H1 (cell line): ENCODE measurements at regions not wholly inside any gene's neighbourhood (a gene's known extent, or its start where the extent isn't known, plus 50 kb on each side); places are given as distances from the start of the nearest gene placed in this dataset.

Source experiments
- CTCF ChIA-PET: fragments of 300-600 bp; sonication (Branson Sonifier 250); formaldehyde crosslinking; loops from one replicate; lab custom pipeline; 2021; ENCODE audit not compliant: partially characterized antibody; lab: Charles Lee
- POLR2A ChIA-PET: fragments of 300-600 bp; sonication (Branson Sonifier 250); formaldehyde crosslinking; loops from one replicate; lab custom pipeline; 2021; ENCODE audit warnings: inconsistent platforms; ENCODE audit not compliant: partially characterized antibody; lab: Charles Lee
- DNase-seq, 2 experiments: peaks; one replicate each; pipeline versions ENCODE4 v3.0.0 to v3.0.0-alpha.2; 2010 to 2022; ENCODE audit warnings: low spot score in 2 of 2, low read depth in 1 of 2, mixed read lengths in 1 of 2
- FAIRE-seq: peaks from 2 replicates; lab custom pipeline; 2011; peaks lifted over from hg19 to GRCh38; lab: Jason Lieb, UNC
- H2AFZ ChIP-seq: 2 replicates; pipeline ENCODE4 v1.8.1; 2012; ENCODE audit warnings: low read length, inconsistent platforms
- H2AK5ac ChIP-seq: 2 replicates; pipeline ENCODE4 v1.6.1; 2013; ENCODE audit warnings: low read depth, low read length
- H2BK120ac ChIP-seq: replicated peaks from 2 replicates; pipeline ENCODE3; 2013; ENCODE audit warnings: low read depth, low read length, inconsistent platforms
- H2BK12ac ChIP-seq: 2 replicates; pipeline ENCODE4 v1.6.1; 2013; ENCODE audit warnings: low read depth, low read length
- H2BK15ac ChIP-seq: 2 replicates; pipeline ENCODE4 v1.6.1; 2013; ENCODE audit warnings: low read length
- H2BK20ac ChIP-seq: 2 replicates; pipeline ENCODE4 v1.6.1; 2013; ENCODE audit warnings: low read length
- H2BK5ac ChIP-seq: 2 replicates; pipeline ENCODE4 v1.6.1; 2013; ENCODE audit warnings: low read depth, low read length
- H3K14ac ChIP-seq: 2 replicates; pipeline ENCODE4 v1.6.1; 2013; ENCODE audit warnings: inconsistent platforms; ENCODE audit not compliant: insufficient read length
- H3K18ac ChIP-seq: 2 replicates; pipeline ENCODE4 v1.6.1; 2013; ENCODE audit warnings: low read length; ENCODE audit errors: extremely low read depth
- H3K23ac ChIP-seq: 2 replicates; pipeline ENCODE4 v1.6.1; 2013; ENCODE audit warnings: inconsistent platforms; ENCODE audit not compliant: insufficient read length
- H3K23me2 ChIP-seq: 2 replicates; pipeline ENCODE4 v1.6.1; 2013; ENCODE audit warnings: low read depth, low read length
- H3K27ac ChIP-seq: 2 replicates; pipeline ENCODE4 v1.6.1; 2011; ENCODE audit warnings: low read depth, low read length, inconsistent platforms
- H3K27me3 ChIP-seq, 4 experiments: replicated peaks in 1 of 4; 1 replicate in 1 of 4; 2 replicates in 3 of 4; pipeline versions ENCODE4 v1.6.1 to v1.8.1; 2011 to 2013; ENCODE audit warnings: low read length in 3 of 4, mild to moderate bottlenecking in 3 of 4, inconsistent platforms in 2 of 4, mixed read lengths in 2 of 4, moderate library complexity in 1 of 4; ENCODE audit not compliant: control insufficient read depth in 3 of 4, insufficient read depth in 3 of 4; ENCODE audit errors: extremely low read depth in 1 of 4
- H3K36me3 ChIP-seq, 4 experiments: 2 replicates each; pipeline versions ENCODE4 v1.6.1 to v1.8.1; 2011 to 2013; ENCODE audit warnings: mild to moderate bottlenecking in 4 of 4, low read length in 3 of 4, moderate library complexity in 2 of 4, control low read depth in 1 of 4, inconsistent platforms in 1 of 4; ENCODE audit not compliant: insufficient read depth in 4 of 4, control insufficient read depth in 2 of 4
- H3K4ac ChIP-seq: replicated peaks from 2 replicates; pipeline ENCODE3; 2013; ENCODE audit warnings: low read length, low read depth, mixed read lengths, inconsistent platforms; ENCODE audit not compliant: insufficient read length
- H3K4me1 ChIP-seq, 4 experiments: replicated peaks in 1 of 4; 1 replicate in 1 of 4; 2 replicates in 3 of 4; pipeline versions ENCODE4 v1.6.1 to v1.8.1; 2011 to 2013; ENCODE audit warnings: low read length in 3 of 4, inconsistent platforms in 2 of 4, mixed read lengths in 1 of 4; ENCODE audit not compliant: insufficient read depth in 4 of 4, control insufficient read depth in 3 of 4
- H3K4me2 ChIP-seq, 2 experiments: 2 replicates each; pipeline versions ENCODE4 v1.6.1 to v1.8.1; 2011 to 2013; ENCODE audit warnings: low read depth in 2 of 2, low read length in 2 of 2, control low read depth in 1 of 2, inconsistent platforms in 1 of 2, mild to moderate bottlenecking in 1 of 2; ENCODE audit not compliant: insufficient read depth in 1 of 2
- H3K4me3 ChIP-seq, 4 experiments: fragments of 200-600, 300-600 bp in 1 of 4; sonication (generic), shearing (Covaris generic), sonication (Bioruptor Twin) in 1 of 4; 2 replicates each; pipeline versions ENCODE4 v1.5.1 to v1.8.1; 2011 to 2016; ENCODE audit warnings: low read length in 4 of 4, low read depth in 3 of 4, control low read depth in 2 of 4, inconsistent platforms in 2 of 4, mild to moderate bottlenecking in 2 of 4, mixed read lengths in 1 of 4, moderate library complexity in 1 of 4; ENCODE audit not compliant: insufficient read depth in 2 of 4; ENCODE audit errors: extremely low read depth in 1 of 4
- H3K56ac ChIP-seq: replicated peaks from 2 replicates; pipeline ENCODE3; 2013; ENCODE audit warnings: low read depth, mild to moderate bottlenecking, mixed read lengths, low read length, inconsistent platforms; ENCODE audit not compliant: insufficient read length
- H3K79me1 ChIP-seq: 2 replicates; pipeline ENCODE4 v1.6.1; 2013; ENCODE audit warnings: low read depth, low read length, control low read depth
- H3K79me2 ChIP-seq, 2 experiments: 2 replicates each; pipeline versions ENCODE4 v1.6.1 to v1.8.1; 2012 to 2013; ENCODE audit warnings: low read length in 2 of 2, mild to moderate bottlenecking in 2 of 2, inconsistent platforms in 1 of 2; ENCODE audit not compliant: insufficient read depth in 2 of 2, control insufficient read depth in 1 of 2
- H3K9ac ChIP-seq, 4 experiments: replicated peaks in 1 of 4; 1 replicate in 1 of 4; 2 replicates in 3 of 4; pipeline versions ENCODE4 v1.6.1 to v1.8.1; 2011 to 2013; ENCODE audit warnings: low read depth in 3 of 4, low read length in 3 of 4, control low read depth in 2 of 4, mild to moderate bottlenecking in 2 of 4, moderate library complexity in 2 of 4, inconsistent platforms in 1 of 4; ENCODE audit errors: extremely low read depth in 1 of 4
- H3K9me3 ChIP-seq, 2 experiments: 2 replicates each; pipeline versions ENCODE4 v1.6.1 to v1.8.1; 2012 to 2013; ENCODE audit warnings: mild to moderate bottlenecking in 2 of 2, moderate library complexity in 2 of 2, control low read depth in 1 of 2, inconsistent platforms in 1 of 2, low read depth in 1 of 2, low read length in 1 of 2, mixed read lengths in 1 of 2; ENCODE audit not compliant: insufficient read depth in 2 of 2
- H4K20me1 ChIP-seq, 2 experiments: replicated peaks in 1 of 2; 2 replicates each; pipeline versions ENCODE3 to v1.8.1; 2011 to 2013; ENCODE audit warnings: inconsistent platforms in 2 of 2, low read length in 2 of 2, mild to moderate bottlenecking in 1 of 2; ENCODE audit not compliant: insufficient read depth in 2 of 2, control insufficient read depth in 1 of 2
- H4K5ac ChIP-seq: 2 replicates; pipeline ENCODE4 v1.6.1; 2013; ENCODE audit warnings: low read length, low read depth, mixed read lengths, inconsistent platforms; ENCODE audit not compliant: insufficient read length
- H4K8ac ChIP-seq: 2 replicates; pipeline ENCODE4 v1.8.0; 2013; ENCODE audit warnings: mild to moderate bottlenecking, moderate library complexity, low read length, inconsistent platforms; ENCODE audit not compliant: insufficient read depth; ENCODE audit errors: extremely low read depth
- H4K91ac ChIP-seq: replicated peaks from 2 replicates; pipeline ENCODE3; 2013; ENCODE audit warnings: low read length, mixed read lengths, inconsistent platforms; ENCODE audit not compliant: insufficient read length
- HDAC2 ChIP-seq, 2 experiments: fragments of 300-600 bp in 1 of 2; sonication (generic) in 1 of 2; IDR thresholded peaks; 2 replicates each; pipeline ENCODE4 v1.6.1; 2011 to 2012; ENCODE audit warnings: low read depth in 2 of 2, low read length in 2 of 2, mild to moderate bottlenecking in 2 of 2, moderate library complexity in 2 of 2, borderline replicate concordance in 1 of 2, inconsistent platforms in 1 of 2
- JUN ChIP-seq: IDR thresholded peaks from 2 replicates; pipeline ENCODE4 v1.6.1; 2011; ENCODE audit warnings: low read depth, mild to moderate bottlenecking, improper control_type of control experiment, low read length
- KDM1A ChIP-seq: fragments of 200-600, 300-600 bp; sonication (generic); IDR thresholded peaks from 2 replicates; pipeline ENCODE4 v1.7.1; 2016; ENCODE audit warnings: mild to moderate bottlenecking, low read length, borderline replicate concordance
- KDM5A ChIP-seq: fragments of 200-600 bp; IDR thresholded peaks from 2 replicates; pipeline ENCODE4 v1.7.1; 2012; ENCODE audit warnings: mild to moderate bottlenecking, low read length, inconsistent platforms, mixed read lengths
- MAX ChIP-seq: IDR thresholded peaks from 2 replicates; pipeline ENCODE4 v1.6.1; 2012; ENCODE audit warnings: inconsistent platforms
- PHF8 ChIP-seq: fragments of 200-600 bp; sonication (generic); conservative IDR thresholded peaks from 2 replicates; pipeline ENCODE4 v1.7.1; 2012; ENCODE audit warnings: low read depth, mild to moderate bottlenecking, inconsistent platforms, low read length, moderate library complexity
- RNF2 ChIP-seq: fragments of 200-900, 300-1000 bp; sonication (generic); IDR thresholded peaks from 2 replicates; pipeline ENCODE4 v1.7.1; 2016; ENCODE audit warnings: borderline replicate concordance, low read depth, mild to moderate bottlenecking, antibody characterized with exemption, low read length; ENCODE audit not compliant: poor library complexity, severe bottlenecking; ENCODE audit errors: missing control alignments
- SUZ12 ChIP-seq: fragments of 200-600 bp; sonication (generic); IDR thresholded peaks from 2 replicates; pipeline ENCODE4 v1.6.1; 2012; ENCODE audit warnings: mild to moderate bottlenecking, inconsistent platforms, low read length, moderate library complexity, mixed read lengths
- TAF1 ChIP-seq: IDR thresholded peaks from 2 replicates; pipeline ENCODE4 v1.6.1; 2011; ENCODE audit warnings: mild to moderate bottlenecking, low read depth, low read length
- TCF12 ChIP-seq: IDR thresholded peaks from 2 replicates; pipeline ENCODE4 v1.6.1; 2011; ENCODE audit warnings: low read depth, mild to moderate bottlenecking, low read length
- WGBS, 2 experiments: shearing (Covaris generic) in 1 of 2; methylation state at CpG; one replicate each; pipeline versions ENCODE4 v1.1.6 to v1.1.7; 2013 to 2015; ENCODE audit warnings: low lambda C conversion rate in 2 of 2, mixed read lengths in 2 of 2, inconsistent platforms in 1 of 2, low coverage in 1 of 2, missing lambda C conversion rate in 1 of 2; ENCODE audit not compliant: insufficient replicate concordance in 2 of 2, insufficient coverage in 1 of 2, insufficient read length in 1 of 2; ENCODE audit errors: extremely low coverage in 1 of 2, missing lambda C conversion rate in 1 of 2; 5-methylcytosine and 5-hydroxymethylcytosine counted together

- H2BK120ac ChIP-seq: no peak overlapping the region
- CTCF ChIA-PET: interaction anchor here (0.6 to 2.2 kb wide), 6 partner anchors 8 to 204 kb away, joined by 3 to 8 read pairs (median 4); no protein-coding TSS in a partner anchor
Measured at GRCh38 chr7:50213622-50214017, 90.9 kb upstream of the IKZF1 start.

More at GRCh38 chr7:50213622-50214017, 90.9 kb upstream of the IKZF1 start:
- Histone ChIP-seq H2AFZ (no peak overlapping the region), H4K20me1 (no peaks in the 10 kb centered on the region), H4K8ac (no peak overlapping the region), H2BK15ac (no peak overlapping the region), H3K23me2 (no peaks in the 10 kb centered on the region), H3K4me3 (no peak overlapping the region), H3K14ac (no peak overlapping the region), H3K27me3 (no peaks in the 10 kb centered on the region), H3K4ac (no peak overlapping the region), H2BK20ac (no peak overlapping the region), H2BK5ac (no peak overlapping the region), H3K56ac (no peak overlapping the region), H3K4me2 (no peak overlapping the region), H3K79me1 (no peaks in the 10 kb centered on the region), H3K18ac (no peak overlapping the region), H3K36me3 (no peaks in the 10 kb centered on the region), H2AK5ac (no peak overlapping the region), H3K27ac (no peak overlapping the region), H4K91ac (no peak overlapping the region), H3K23ac (no peak overlapping the region), H3K79me2 (no peaks in the 10 kb centered on the region), H3K9me3 (no peaks in the 10 kb centered on the region), H3K9ac (no peak overlapping the region), H4K5ac (no peak overlapping the region), H2BK12ac (no peak overlapping the region), H3K4me1 (no peaks in the 10 kb centered on the region)
- no peak for FAIRE-seq
- DNase-seq: no peak
- POLR2A ChIA-PET: no interaction called here
- TF ChIP-seq RNF2 (no peak), MAX (no peak), TCF12 (no peak), PHF8 (no peak), KDM5A (no peak), JUN (no peak), KDM1A (no peak), SUZ12 (no peak), TAF1 (no peak), HDAC2 (IDR thresholded peaks at IDR 0.05; ENCODE audit: borderline replicate concordance in 1 of 2, low read depth in 2 of 2, low read length in 2 of 2) (no peak)
- 83% methylated on average over 4 of the region's 4 CpGs; no CpG with 5 or more reads in 1 of the 2 experiments for WGBS, 2 experiments
